Loucy (cell line): ENCODE measurements at regions not wholly inside any gene's neighbourhood (a gene's known extent, or its start where the extent isn't known, plus 50 kb on each side); places are given as distances from the start of the nearest gene placed in this dataset.

Experiments used
- EZH2phosphoT487 ChIP-seq: fragments of 200-600 bp; IDR thresholded peaks from 2 replicates; pipeline ENCODE4 v1.6.1; 2018; ENCODE audit warnings: antibody characterized with exemption, mild to moderate bottlenecking, moderate library complexity, borderline replicate concordance
- TF ChIP-seq, protein P1 (sequence below): fragments of 200-600 bp; sonication (generic); conservative IDR thresholded peaks from 2 replicates; pipeline ENCODE4 v1.5.1; 2014; ENCODE audit warnings: mild to moderate bottlenecking, antibody characterized with exemption, low read length

- TF ChIP-seq, protein P1, sequence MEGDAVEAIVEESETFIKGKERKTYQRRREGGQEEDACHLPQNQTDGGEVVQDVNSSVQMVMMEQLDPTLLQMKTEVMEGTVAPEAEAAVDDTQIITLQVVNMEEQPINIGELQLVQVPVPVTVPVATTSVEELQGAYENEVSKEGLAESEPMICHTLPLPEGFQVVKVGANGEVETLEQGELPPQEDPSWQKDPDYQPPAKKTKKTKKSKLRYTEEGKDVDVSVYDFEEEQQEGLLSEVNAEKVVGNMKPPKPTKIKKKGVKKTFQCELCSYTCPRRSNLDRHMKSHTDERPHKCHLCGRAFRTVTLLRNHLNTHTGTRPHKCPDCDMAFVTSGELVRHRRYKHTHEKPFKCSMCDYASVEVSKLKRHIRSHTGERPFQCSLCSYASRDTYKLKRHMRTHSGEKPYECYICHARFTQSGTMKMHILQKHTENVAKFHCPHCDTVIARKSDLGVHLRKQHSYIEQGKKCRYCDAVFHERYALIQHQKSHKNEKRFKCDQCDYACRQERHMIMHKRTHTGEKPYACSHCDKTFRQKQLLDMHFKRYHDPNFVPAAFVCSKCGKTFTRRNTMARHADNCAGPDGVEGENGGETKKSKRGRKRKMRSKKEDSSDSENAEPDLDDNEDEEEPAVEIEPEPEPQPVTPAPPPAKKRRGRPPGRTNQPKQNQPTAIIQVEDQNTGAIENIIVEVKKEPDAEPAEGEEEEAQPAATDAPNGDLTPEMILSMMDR, result no peak
- TF ChIP-seq EZH2phosphoT487, result no peak
Observed at GRCh38 chr6:118717106-118717505, 65.7 kb upstream of the CEP85L start.
